ENCODE measurements at regions not wholly inside any gene's neighbourhood (a gene's known extent, or its start where the extent isn't known, plus 50 kb on each side); places are given as distances from the start of the nearest gene placed in this dataset.

DNA sequence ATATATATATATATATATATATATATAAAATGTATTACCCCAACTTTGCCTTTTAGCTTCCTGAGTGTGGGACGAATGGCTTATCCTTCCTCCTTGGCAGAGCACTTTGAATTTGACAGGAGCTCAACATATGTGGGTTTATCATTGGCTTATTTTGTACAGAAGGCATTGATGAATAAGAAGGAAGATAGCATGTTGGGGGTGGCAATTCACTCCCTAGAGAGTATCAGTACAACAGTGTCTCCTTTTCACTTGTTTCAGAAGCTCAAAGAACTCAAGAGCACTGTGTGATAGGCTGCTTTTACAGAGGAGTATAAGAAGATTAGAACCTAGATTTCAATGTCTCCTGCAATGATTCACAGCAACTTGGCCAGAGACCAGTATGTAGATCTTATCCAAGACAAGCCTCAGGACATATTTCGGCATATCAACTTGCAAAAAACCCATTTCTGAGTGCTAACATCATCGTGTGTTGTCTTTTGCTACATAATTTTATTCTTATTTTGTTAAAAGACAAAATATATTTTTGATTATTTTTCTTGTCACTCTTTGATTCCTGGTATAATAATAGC is 345.8 kb downstream of the SOCS6 start:
- no peak for DNase-seq

DNA sequence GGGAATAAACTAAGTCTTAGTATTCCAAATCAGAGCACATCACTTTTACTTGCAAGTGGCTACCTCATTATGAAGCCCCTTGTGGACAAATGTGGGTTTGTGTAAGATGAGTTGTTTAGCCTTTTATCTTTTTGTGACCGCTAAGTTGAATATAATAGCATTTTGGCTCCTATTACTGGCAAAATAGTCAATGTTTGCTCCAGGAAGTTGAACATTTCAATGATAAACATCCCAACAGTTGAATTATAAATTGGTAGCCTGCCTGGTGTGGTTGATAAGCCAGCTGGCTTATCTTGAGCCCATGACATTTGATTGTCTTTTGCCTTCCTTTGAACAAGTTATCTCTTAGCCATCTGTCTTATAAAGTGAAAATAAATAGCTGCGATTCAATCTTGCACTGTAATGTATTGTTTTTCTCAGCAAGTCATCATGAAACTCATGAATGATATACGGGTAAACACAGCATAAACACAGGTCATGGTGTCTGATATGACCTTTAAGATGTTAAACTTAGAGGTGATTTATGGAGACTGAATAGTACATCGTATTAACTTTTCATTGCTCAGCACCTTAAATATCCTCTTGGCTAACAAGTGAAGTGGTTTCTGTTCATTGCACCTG is 338.4 kb downstream of the SOCS6 start:
- H3K27ac ChIP-seq: no peak overlapping the region
- no peaks in the 10 kb centered on the region for H3K36me3 ChIP-seq (replicated peaks)
- DNase-seq: no peak
- no peak overlapping the region for H3K4me3 ChIP-seq (ENCODE audit: low read depth, low read length)
- H3K27me3 ChIP-seq (replicated peaks): no peaks in the 10 kb centered on the region
- TF ChIP-seq, protein P1, sequence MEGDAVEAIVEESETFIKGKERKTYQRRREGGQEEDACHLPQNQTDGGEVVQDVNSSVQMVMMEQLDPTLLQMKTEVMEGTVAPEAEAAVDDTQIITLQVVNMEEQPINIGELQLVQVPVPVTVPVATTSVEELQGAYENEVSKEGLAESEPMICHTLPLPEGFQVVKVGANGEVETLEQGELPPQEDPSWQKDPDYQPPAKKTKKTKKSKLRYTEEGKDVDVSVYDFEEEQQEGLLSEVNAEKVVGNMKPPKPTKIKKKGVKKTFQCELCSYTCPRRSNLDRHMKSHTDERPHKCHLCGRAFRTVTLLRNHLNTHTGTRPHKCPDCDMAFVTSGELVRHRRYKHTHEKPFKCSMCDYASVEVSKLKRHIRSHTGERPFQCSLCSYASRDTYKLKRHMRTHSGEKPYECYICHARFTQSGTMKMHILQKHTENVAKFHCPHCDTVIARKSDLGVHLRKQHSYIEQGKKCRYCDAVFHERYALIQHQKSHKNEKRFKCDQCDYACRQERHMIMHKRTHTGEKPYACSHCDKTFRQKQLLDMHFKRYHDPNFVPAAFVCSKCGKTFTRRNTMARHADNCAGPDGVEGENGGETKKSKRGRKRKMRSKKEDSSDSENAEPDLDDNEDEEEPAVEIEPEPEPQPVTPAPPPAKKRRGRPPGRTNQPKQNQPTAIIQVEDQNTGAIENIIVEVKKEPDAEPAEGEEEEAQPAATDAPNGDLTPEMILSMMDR (IDR thresholded peaks at IDR 0.05; ENCODE audit: low read depth, low read length, missing control alignments): no peak
- in situ Hi-C loops (cut with HindIII; ENCODE audit: low pct_ligation_motif_present, low sequenced_read_pairs): no loop called here

More for the DNA sequence above, 345.8 kb downstream of the SOCS6 start:
- H3K27me3 ChIP-seq (replicated peaks): no peaks in the 10 kb centered on the region
- H3K4me3 ChIP-seq (ENCODE audit: low read depth, low read length): no peak overlapping the region
- no peak overlapping the region for H3K27ac ChIP-seq
- in situ Hi-C loops (cut with HindIII; ENCODE audit: low pct_ligation_motif_present, low sequenced_read_pairs): no loop called here
- no peaks in the 10 kb centered on the region for H3K36me3 ChIP-seq (replicated peaks)
- TF ChIP-seq, protein P1 (IDR thresholded peaks at IDR 0.05; ENCODE audit: low read depth, low read length, missing control alignments): no peak

DNA sequence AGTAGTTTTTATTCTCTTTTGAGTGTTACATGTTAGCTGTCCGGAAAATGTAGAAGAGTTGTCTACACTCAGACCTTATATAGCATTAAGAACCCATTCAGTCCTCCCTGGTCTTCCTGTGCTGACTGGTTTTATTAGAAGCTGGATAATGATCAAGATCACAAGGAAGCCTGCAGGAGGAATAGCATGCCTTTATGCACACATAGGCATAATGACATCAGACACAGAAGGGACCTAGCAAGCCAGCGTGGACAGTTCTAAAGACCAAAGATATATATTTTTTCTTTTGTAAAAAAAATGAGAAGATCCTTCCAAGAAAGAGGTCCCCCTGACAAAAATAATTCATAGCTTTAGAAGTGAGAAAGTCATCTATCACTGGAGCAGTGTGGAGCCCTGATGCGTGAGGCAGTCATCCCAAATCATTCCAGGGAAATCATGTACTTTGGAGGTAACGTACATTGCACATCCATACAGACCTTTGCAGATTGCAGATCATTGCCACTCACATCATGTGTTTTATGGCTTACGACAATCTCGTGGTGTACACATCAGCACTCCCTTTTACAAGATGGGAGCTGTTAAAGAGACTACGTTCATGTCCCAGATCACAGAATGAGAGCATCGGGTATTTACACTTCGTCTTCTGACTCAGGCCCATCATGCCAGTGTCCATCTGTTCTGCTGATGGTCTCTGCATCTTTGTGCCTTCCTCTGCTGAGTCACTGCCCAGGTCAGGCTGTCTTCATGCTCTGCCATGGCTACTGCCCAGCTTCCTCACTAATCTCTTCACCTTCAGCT is 334.0 kb downstream of the SOCS6 start:
- Histone ChIP-seq H3K27me3 (replicated peaks) (no peaks in the 10 kb centered on the region), H3K4me3 (ENCODE audit: low read depth, low read length) (no peak overlapping the region), H3K36me3 (replicated peaks) (no peaks in the 10 kb centered on the region), H3K27ac (no peak overlapping the region)
- DNase-seq: no peak
- TF ChIP-seq, protein P1 (IDR thresholded peaks at IDR 0.05; ENCODE audit: low read depth, low read length, missing control alignments): no peak
- in situ Hi-C loops (cut with HindIII; ENCODE audit: low pct_ligation_motif_present, low sequenced_read_pairs): no loop called here

DNA sequence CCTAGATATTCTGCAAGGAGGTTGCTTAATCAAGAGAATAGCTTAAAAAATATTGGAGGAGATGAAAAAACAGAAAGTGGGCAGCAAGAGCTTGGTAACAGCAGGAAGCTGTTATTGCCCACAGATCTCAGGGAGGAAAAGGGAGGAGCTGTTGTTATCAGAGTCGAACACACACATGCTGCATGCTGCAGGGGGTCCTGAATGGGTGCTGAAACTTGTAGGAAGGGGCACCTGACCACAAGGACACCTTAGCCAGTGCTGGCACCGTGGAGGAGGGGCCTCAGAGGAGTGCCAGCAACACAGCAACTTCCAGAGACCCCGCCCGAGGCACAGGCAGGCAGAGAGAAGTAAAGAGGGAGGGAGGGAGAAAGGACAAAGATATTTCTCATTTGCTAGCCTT is 332.9 kb downstream of the SOCS6 start:
- H3K27ac ChIP-seq: no peak overlapping the region
- in situ Hi-C loops (cut with HindIII; ENCODE audit: low pct_ligation_motif_present, low sequenced_read_pairs): no loop called here
- DNase-seq: no peak

DNA sequence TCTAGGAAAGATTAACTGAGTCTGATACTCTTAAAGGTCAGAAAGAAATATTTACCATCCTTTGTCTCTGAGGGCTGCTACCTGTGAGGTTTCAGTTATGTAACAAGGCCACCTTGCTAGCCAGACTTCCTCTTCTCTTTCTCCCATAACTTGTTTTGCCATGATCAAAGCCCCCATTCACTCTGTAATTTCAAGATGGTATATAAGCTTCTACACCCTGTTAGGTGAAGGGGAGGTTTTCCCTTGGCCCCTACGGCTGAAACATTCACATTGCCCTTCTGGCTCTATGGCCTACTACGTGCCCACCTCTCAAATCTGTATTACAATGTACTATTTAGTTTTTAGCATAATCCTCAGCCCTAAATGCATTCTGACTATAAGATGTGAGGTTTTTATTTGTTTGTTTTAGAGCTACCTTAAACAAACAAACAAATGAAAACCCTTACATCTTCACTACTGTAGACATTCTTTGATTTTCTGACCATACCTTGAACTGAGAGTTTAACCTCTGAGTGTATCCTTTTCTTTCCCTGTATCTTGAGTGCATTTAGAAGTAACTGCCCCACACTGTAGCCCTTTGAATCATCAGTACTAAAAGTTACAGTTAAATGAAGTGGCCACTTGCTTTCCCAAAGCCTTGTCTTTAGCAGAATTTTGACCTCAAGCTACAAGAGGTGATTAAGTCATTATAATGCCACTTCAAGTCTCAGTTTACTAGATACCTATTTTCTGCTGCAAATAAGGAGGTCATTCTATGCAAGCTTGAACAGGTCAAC is 332.2 kb downstream of the SOCS6 start:
- no peaks in the 10 kb centered on the region for H3K36me3 ChIP-seq (replicated peaks)
- H3K27me3 ChIP-seq (replicated peaks): no peaks in the 10 kb centered on the region
- TF ChIP-seq, protein P1 (IDR thresholded peaks at IDR 0.05; ENCODE audit: low read depth, low read length, missing control alignments): no peak
- no peak overlapping the region for H3K27ac ChIP-seq
- no peak overlapping the region for H3K4me3 ChIP-seq (ENCODE audit: low read depth, low read length)
- in situ Hi-C loops (cut with HindIII; ENCODE audit: low pct_ligation_motif_present, low sequenced_read_pairs): no loop called here
- no peak for DNase-seq

More for the DNA sequence above, 332.9 kb downstream of the SOCS6 start:
- H3K36me3 ChIP-seq (replicated peaks): no peaks in the 10 kb centered on the region
- H3K4me3 ChIP-seq (ENCODE audit: low read depth, low read length): no peak overlapping the region
- TF ChIP-seq, protein P1 (IDR thresholded peaks at IDR 0.05; ENCODE audit: low read depth, low read length, missing control alignments): no peak
- no peaks in the 10 kb centered on the region for H3K27me3 ChIP-seq (replicated peaks)

All from brain microvascular endothelial cell (primary cell).